Esophagus squamous epithelium (tissue), 4 donors: ENCODE measurements at regions not wholly inside any gene's neighbourhood (a gene's known extent, or its start where the extent isn't known, plus 50 kb on each side); places are given as distances from the start of the nearest gene placed in this dataset.

Experiments
- CTCF ChIP-seq, 6 experiments: fragments of 450-650 bp in 4 of 6; fragments of 200-600 bp in 2 of 6; sonication (generic) in 2 of 6; IDR thresholded peaks; one replicate each; pipeline ENCODE4 v1.5.1; 2016 to 2019; ENCODE audit warnings: antibody characterized with exemption in 6 of 6, mild to moderate bottlenecking in 4 of 6, moderate library complexity in 4 of 6
- POLR2A ChIP-seq, 4 donors: fragments of 450-650 bp; IDR thresholded peaks; one replicate each; pipeline ENCODE4 v1.6.1; 2017; ENCODE audit warnings: antibody characterized with exemption in 4 of 4, mild to moderate bottlenecking in 4 of 4, moderate library complexity in 3 of 4

- TF ChIP-seq POLR2A (IDR thresholded peaks at IDR 0.05): no peak
- no peak for TF ChIP-seq CTCF (IDR thresholded peaks at IDR 0.05)
Measured at GRCh38 chr1:227420147-227420546, 101.9 kb upstream of the CDC42BPA start.
